ENCODE measurements at regions not wholly inside any gene's neighbourhood (a gene's known extent, or its start where the extent isn't known, plus 50 kb on each side); places are given as distances from the start of the nearest gene placed in this dataset.
A peak's percentile ranks its signal among the peaks of the same experiment; 100 is the strongest.

- Mint-ChIP-seq H3K27me3 (no peaks in the 10 kb centered on the region), H3K4me1 (ENCODE audit: low read depth) (peaks cover 8% of the 10 kb centered on the region), H3K9me3 (no peaks in the 10 kb centered on the region), H3K36me3 (ENCODE audit: low read depth) (no peaks in the 10 kb centered on the region), H3K27ac (no peak overlapping the region), H3K4me3 (no peak overlapping the region)
- no peak for ATAC-seq
- intact Hi-C loops (cut with micrococcal nuclease) = no loop called here
- TF ChIP-seq CTCF (IDR thresholded peaks at IDR 0.05) = no peak
- DNase-seq = no peak
- ChIA-PET POLR2A (no interaction called here), CTCF (no interaction called here)
Measured at GRCh38 chr5:98997000-98997399, 68.2 kb upstream of the CHD1 start.

- ATAC-seq (no peak), DNase-seq (no peak)
- Mint-ChIP-seq H3K4me3 (no peak overlapping the region), H3K36me3 (ENCODE audit: low read depth) (no peaks in the 10 kb centered on the region), H3K27ac (no peak overlapping the region), H3K9me3 (no peaks in the 10 kb centered on the region), H3K27me3 (no peaks in the 10 kb centered on the region), H3K4me1 (ENCODE audit: low read depth) (peaks cover 9% of the 10 kb centered on the region)
- CTCF ChIA-PET = no interaction called here
- intact Hi-C loops (cut with micrococcal nuclease) = no loop called here
- no peak for TF ChIP-seq CTCF (IDR thresholded peaks at IDR 0.05)
- POLR2A ChIA-PET = no interaction called here
Measured at GRCh38 chr5:98994611-98995010, 65.8 kb upstream of the CHD1 start.

GRCh38 chr5:98993512-98993911 lies 64.7 kb upstream of the CHD1 start:
- H3K9me3 Mint-ChIP-seq = no peaks in the 10 kb centered on the region
- DNase-seq = no peak
- CTCF ChIA-PET = no interaction called here
- POLR2A ChIA-PET = no interaction called here
- no peaks in the 10 kb centered on the region for H3K36me3 Mint-ChIP-seq (ENCODE audit: low read depth)
- no peak overlapping the region for H3K4me3 Mint-ChIP-seq
- no peak overlapping the region for H3K27ac Mint-ChIP-seq
- no peaks in the 10 kb centered on the region for H3K27me3 Mint-ChIP-seq
- ATAC-seq = peak; percentile 45
- no peak for TF ChIP-seq CTCF (IDR thresholded peaks at IDR 0.05)
- H3K4me1 Mint-ChIP-seq (ENCODE audit: low read depth) = peaks cover 11% of the 10 kb centered on the region
- intact Hi-C loops (cut with micrococcal nuclease) = no loop called here

- no peak overlapping the region for H3K27ac Mint-ChIP-seq
- intact Hi-C loops (cut with micrococcal nuclease) = no loop called here
Measured at GRCh38 chr5:98992552-98992951, 63.7 kb upstream of the CHD1 start.

GRCh38 chr5:98989727-98990126 lies 60.9 kb upstream of the CHD1 start:
- TF ChIP-seq CTCF (IDR thresholded peaks at IDR 0.05) = no peak
- CTCF ChIA-PET = no interaction called here
- no peak overlapping the region for H3K4me3 Mint-ChIP-seq
- no peak overlapping the region for H3K27ac Mint-ChIP-seq
- H3K4me1 Mint-ChIP-seq (ENCODE audit: low read depth) = peaks cover 11% of the 10 kb centered on the region
- H3K36me3 Mint-ChIP-seq (ENCODE audit: low read depth) = no peaks in the 10 kb centered on the region
- ATAC-seq (no peak), DNase-seq (no peak)
- no peaks in the 10 kb centered on the region for H3K27me3 Mint-ChIP-seq
- POLR2A ChIA-PET = no interaction called here
- H3K9me3 Mint-ChIP-seq = no peaks in the 10 kb centered on the region
- intact Hi-C loops (cut with micrococcal nuclease) = no loop called here

More at GRCh38 chr5:98992552-98992951, 63.7 kb upstream of the CHD1 start:
- Mint-ChIP-seq H3K4me3 (no peak overlapping the region), H3K27me3 (no peaks in the 10 kb centered on the region), H3K9me3 (no peaks in the 10 kb centered on the region), H3K36me3 (ENCODE audit: low read depth) (no peaks in the 10 kb centered on the region), H3K4me1 (ENCODE audit: low read depth) (peaks cover 11% of the 10 kb centered on the region)
- DNase-seq = no peak
- ChIA-PET CTCF (no interaction called here), POLR2A (no interaction called here)
- TF ChIP-seq CTCF (IDR thresholded peaks at IDR 0.05) = no peak
- no peak for ATAC-seq

All from activated CD8-positive, alpha-beta T cell treated with anti-CD3 and anti-CD28 coated beads for 36 hours (primary cell).